ENCODE measurements at regions not wholly inside any gene's neighbourhood (a gene's known extent, or its start where the extent isn't known, plus 50 kb on each side); places are given as distances from the start of the nearest gene placed in this dataset.

GRCh38 chr10:109264004-109264403 lies 659.3 kb downstream of the XPNPEP1 start:
- Histone ChIP-seq H2BK5ac (ENCODE audit: low read depth, low read length, poor library complexity, severe bottlenecking) (no peak overlapping the region), H3K23ac (ENCODE audit: low read depth, low read length) (no peak overlapping the region), H2AK9ac (replicated peaks; ENCODE audit: low read depth, low read length, poor library complexity) (no peak overlapping the region), H3K27me3 (ENCODE audit: control insufficient read depth, insufficient read depth, low read length) (no peaks in the 10 kb centered on the region), H3K4me1 (ENCODE audit: control insufficient read depth, insufficient read depth, low read length) (peaks cover 2% of the 10 kb centered on the region; the same call in 1 of the 2 replicates), H3K14ac (replicated peaks; ENCODE audit: low read depth, low read length) (no peak overlapping the region), H3K18ac (ENCODE audit: low read depth, low read length) (no peak overlapping the region), H3K4me3 (ENCODE audit: insufficient read depth, low read depth, low read length) (no peak overlapping the region), H3K36me3 (ENCODE audit: control insufficient read depth, insufficient read depth, low read length) (no peaks in the 10 kb centered on the region), H3K27ac (ENCODE audit: insufficient read depth, low read length) (no peak overlapping the region), H2BK20ac (ENCODE audit: low read depth, low read length) (no peak overlapping the region), H4K20me1 (ENCODE audit: insufficient read depth, low read length) (no peaks in the 10 kb centered on the region), H2AFZ (replicated peaks; ENCODE audit: low read length, poor library complexity) (no peak overlapping the region), H3K4me2 (ENCODE audit: low read depth, low read length) (no peak overlapping the region), H4K91ac (ENCODE audit: insufficient read depth, low read depth, low read length) (no peak overlapping the region), H2BK15ac (ENCODE audit: low read depth, low read length) (no peak overlapping the region), H2BK120ac (ENCODE audit: low read depth, low read length) (no peak overlapping the region), H3K79me1 (ENCODE audit: low read depth in 1 of 2, low read length in 2 of 2) (no peaks in the 10 kb centered on the region), H3K4ac (ENCODE audit: low read depth, low read length) (no peak overlapping the region), H2AK5ac (ENCODE audit: low read depth, low read length) (no peak overlapping the region), H4K5ac (ENCODE audit: low read depth, low read length) (no peak overlapping the region), H3K56ac (ENCODE audit: extremely low read depth, insufficient read depth, low read length) (no peak overlapping the region), H3K9ac (ENCODE audit: low read depth, low read length) (no peak overlapping the region), H3K9me3 (ENCODE audit: control insufficient read depth, insufficient read depth, low read length) (0 out of 2 replicates have a peak, but pooled peaks cover 3% of the 10 kb centered on the region), H4K8ac (ENCODE audit: low read depth in 2 of 2, low read length in 2 of 2) (no peak overlapping the region), H3K9me1 (ENCODE audit: insufficient read depth, low read length) (no peaks in the 10 kb centered on the region)
- ATAC-seq (ENCODE audit: low read depth) = no peak
- no peak for TF ChIP-seq FOS (IDR thresholded peaks at IDR 0.05; ENCODE audit: low read depth, low read length)
- TF ChIP-seq MAZ (IDR thresholded peaks at IDR 0.05; ENCODE audit: borderline replicate concordance, low read depth, low read length) = no peak
- no peak for TF ChIP-seq CEBPB (IDR thresholded peaks at IDR 0.05; ENCODE audit: low read depth, low read length)
- TF ChIP-seq MXI1 (IDR thresholded peaks at IDR 0.05; ENCODE audit: borderline replicate concordance, low read depth, low read length) = no peak
- no peak for TF ChIP-seq POLR2A (IDR thresholded peaks at IDR 0.05; ENCODE audit: low read depth, low read length)
- no peak for TF ChIP-seq BHLHE40 (IDR thresholded peaks at IDR 0.05; ENCODE audit: low read depth, low read length)
- TF ChIP-seq NFE2L2 (IDR thresholded peaks at IDR 0.05; ENCODE audit: low read depth, low read length) = no peak
- no peak for TF ChIP-seq RAD21 (IDR thresholded peaks at IDR 0.05; ENCODE audit: low read length)
- no peak for TF ChIP-seq USF2 (IDR thresholded peaks at IDR 0.05; ENCODE audit: low read depth, low read length)
- no peak for TF ChIP-seq RCOR1 (IDR thresholded peaks at IDR 0.05; ENCODE audit: insufficient replicate concordance, low read length)
- no peak for TF ChIP-seq RFX5 (IDR thresholded peaks at IDR 0.05; ENCODE audit: low read depth, low read length)
- no peak for TF ChIP-seq ELK1 (IDR thresholded peaks at IDR 0.05; ENCODE audit: borderline replicate concordance, low read depth, low read length)
- TF ChIP-seq CHD1 (IDR thresholded peaks at IDR 0.05; ENCODE audit: low read depth, low read length) = no peak
- no peak for TF ChIP-seq SMC3 (IDR thresholded peaks at IDR 0.05; ENCODE audit: low read depth, low read length)
- no peak for TF ChIP-seq MAFK (IDR thresholded peaks at IDR 0.05; ENCODE audit: low read depth, low read length)
- no peak for TF ChIP-seq CTCF (conservative IDR thresholded peaks at IDR 0.05; ENCODE audit: low read depth, low read length)
- intact Hi-C loops (cut with micrococcal nuclease) (no loop called here), in situ Hi-C loops (cut with MboI; ENCODE audit: low sequenced_read_pairs) (no loop called here), dilution Hi-C loops (cut with HindIII; ENCODE audit: low sequenced_read_pairs, unreplicated experiment) (no loop called here)
- no peak for DNase-seq
- ChIA-PET CTCF (interaction anchor here (0.6 to 1.0 kb wide), 3 partner anchors 9 to 569 kb away, joined by 3 to 4 read pairs (median 4); no protein-coding TSS in a partner anchor), POLR2A (ENCODE audit: unreplicated experiment) (no interaction called here)
- WGBS, 2 experiments (ENCODE audit: extremely low coverage in 2 of 2, insufficient read length in 1 of 2) = no CpG with 5 or more reads among the region's 3 CpGs
- no TSS peak for BruUV-seq (replicated peaks)

Measured in IMR-90 (cell line).